ENCODE measurements at regions not wholly inside any gene's neighbourhood (a gene's known extent, or its start where the extent isn't known, plus 50 kb on each side); places are given as distances from the start of the nearest gene placed in this dataset.

- Histone ChIP-seq H3K9me3 (no peaks in the 10 kb centered on the region), H3K36me3 (replicated peaks) (no peaks in the 10 kb centered on the region), H3K4me1 (no peaks in the 10 kb centered on the region), H3K4me3 (no peak overlapping the region), H3K27me3 (ENCODE audit: low read depth) (no peaks in the 10 kb centered on the region)
- no peak for DNase-seq (ENCODE audit: low spot score in 2 of 2)
- in situ Hi-C loops (cut with MboI; ENCODE audit: low sequenced_read_pairs): no loop called here
These were observed 200.3 kb upstream of the GALNTL6 start for GRCh38 chr4:171612907-171613306.

GRCh38 chr4:171602638-171603355 is 210.4 kb upstream of the GALNTL6 start:
- in situ Hi-C loops (cut with MboI; ENCODE audit: low sequenced_read_pairs): no loop called here
- H3K4me3 ChIP-seq: no peak overlapping the region
- no peaks in the 10 kb centered on the region for H3K36me3 ChIP-seq (replicated peaks)
- H3K27me3 ChIP-seq (ENCODE audit: low read depth): no peaks in the 10 kb centered on the region
- no peak for DNase-seq (ENCODE audit: low spot score in 2 of 2)
- no peaks in the 10 kb centered on the region for H3K9me3 ChIP-seq
- H3K4me1 ChIP-seq: no peaks in the 10 kb centered on the region

- in situ Hi-C loops (cut with MboI; ENCODE audit: low sequenced_read_pairs): no loop called here
- H3K36me3 ChIP-seq (replicated peaks): no peaks in the 10 kb centered on the region
- H3K9me3 ChIP-seq: no peaks in the 10 kb centered on the region
- H3K27me3 ChIP-seq (ENCODE audit: low read depth): no peaks in the 10 kb centered on the region
- no peak for DNase-seq (ENCODE audit: low spot score in 2 of 2)
- H3K4me1 ChIP-seq: no peaks in the 10 kb centered on the region
- no peak overlapping the region for H3K4me3 ChIP-seq
These were observed 212.1 kb upstream of the GALNTL6 start for GRCh38 chr4:171601091-171601490.

GRCh38 chr4:171599628-171600027 is 213.6 kb upstream of the GALNTL6 start:
- in situ Hi-C loops (cut with MboI; ENCODE audit: low sequenced_read_pairs): no loop called here
- no peaks in the 10 kb centered on the region for H3K36me3 ChIP-seq (replicated peaks)
- DNase-seq (ENCODE audit: low spot score in 2 of 2): no peak
- H3K9me3 ChIP-seq: no peaks in the 10 kb centered on the region
- no peaks in the 10 kb centered on the region for H3K27me3 ChIP-seq (ENCODE audit: low read depth)
- no peaks in the 10 kb centered on the region for H3K4me1 ChIP-seq
- no peak overlapping the region for H3K4me3 ChIP-seq

- H3K4me1 ChIP-seq: no peaks in the 10 kb centered on the region
- in situ Hi-C loops (cut with MboI; ENCODE audit: low sequenced_read_pairs): no loop called here
- DNase-seq (ENCODE audit: low spot score in 2 of 2): no peak
- no peaks in the 10 kb centered on the region for H3K9me3 ChIP-seq
- H3K4me3 ChIP-seq: no peak overlapping the region
- no peaks in the 10 kb centered on the region for H3K27me3 ChIP-seq (ENCODE audit: low read depth)
- H3K36me3 ChIP-seq (replicated peaks): no peaks in the 10 kb centered on the region
These were observed 218.9 kb upstream of the GALNTL6 start for GRCh38 chr4:171594293-171594692.

- DNase-seq (ENCODE audit: low spot score in 2 of 2): no peak
- H3K36me3 ChIP-seq (replicated peaks): no peaks in the 10 kb centered on the region
- H3K4me1 ChIP-seq: no peaks in the 10 kb centered on the region
- no peaks in the 10 kb centered on the region for H3K9me3 ChIP-seq
- no peak overlapping the region for H3K4me3 ChIP-seq
- no peaks in the 10 kb centered on the region for H3K27me3 ChIP-seq (ENCODE audit: low read depth)
- in situ Hi-C loops (cut with MboI; ENCODE audit: low sequenced_read_pairs): no loop called here
These were observed 222.5 kb upstream of the GALNTL6 start for GRCh38 chr4:171590716-171591115.

- no peaks in the 10 kb centered on the region for H3K9me3 ChIP-seq
- no peak overlapping the region for H3K4me3 ChIP-seq
- no peaks in the 10 kb centered on the region for H3K27me3 ChIP-seq (ENCODE audit: low read depth)
- DNase-seq (ENCODE audit: low spot score in 2 of 2): no peak
- H3K4me1 ChIP-seq: no peaks in the 10 kb centered on the region
- in situ Hi-C loops (cut with MboI; ENCODE audit: low sequenced_read_pairs): no loop called here
- H3K36me3 ChIP-seq (replicated peaks): no peaks in the 10 kb centered on the region
These were observed 224.4 kb upstream of the GALNTL6 start for GRCh38 chr4:171588764-171589163.

- in situ Hi-C loops (cut with MboI; ENCODE audit: low sequenced_read_pairs): no loop called here
- H3K36me3 ChIP-seq (replicated peaks): no peaks in the 10 kb centered on the region
- H3K27me3 ChIP-seq (ENCODE audit: low read depth): no peaks in the 10 kb centered on the region
- DNase-seq (ENCODE audit: low spot score in 2 of 2): no peak
- no peak overlapping the region for H3K4me3 ChIP-seq
- no peaks in the 10 kb centered on the region for H3K4me1 ChIP-seq
- H3K9me3 ChIP-seq: no peaks in the 10 kb centered on the region
These were observed 225.1 kb upstream of the GALNTL6 start for GRCh38 chr4:171588051-171588545.

- Histone ChIP-seq H3K4me3 (no peak overlapping the region), H3K36me3 (replicated peaks) (no peaks in the 10 kb centered on the region), H3K4me1 (no peaks in the 10 kb centered on the region), H3K9me3 (no peaks in the 10 kb centered on the region), H3K27me3 (ENCODE audit: low read depth) (no peaks in the 10 kb centered on the region)
- in situ Hi-C loops (cut with MboI; ENCODE audit: low sequenced_read_pairs): no loop called here
- DNase-seq (ENCODE audit: low spot score in 2 of 2): no peak
These were observed 229.4 kb upstream of the GALNTL6 start for GRCh38 chr4:171583790-171584189.

- Histone ChIP-seq H3K27me3 (ENCODE audit: low read depth) (no peaks in the 10 kb centered on the region), H3K9me3 (no peaks in the 10 kb centered on the region), H3K36me3 (replicated peaks) (no peaks in the 10 kb centered on the region), H3K4me3 (no peak overlapping the region), H3K4me1 (no peaks in the 10 kb centered on the region)
- no peak for DNase-seq (ENCODE audit: low spot score in 2 of 2)
- in situ Hi-C loops (cut with MboI; ENCODE audit: low sequenced_read_pairs): no loop called here
These were observed 230.1 kb upstream of the GALNTL6 start for GRCh38 chr4:171582961-171583581.

GRCh38 chr4:171573181-171573580 is 240.0 kb upstream of the GALNTL6 start:
- no peak for DNase-seq (ENCODE audit: low spot score in 2 of 2)
- no peak overlapping the region for H3K4me3 ChIP-seq
- H3K4me1 ChIP-seq: no peaks in the 10 kb centered on the region
- in situ Hi-C loops (cut with MboI; ENCODE audit: low sequenced_read_pairs): no loop called here
- no peaks in the 10 kb centered on the region for H3K27me3 ChIP-seq (ENCODE audit: low read depth)
- no peaks in the 10 kb centered on the region for H3K9me3 ChIP-seq
- no peaks in the 10 kb centered on the region for H3K36me3 ChIP-seq (replicated peaks)

GRCh38 chr4:171565130-171565788 is 247.9 kb upstream of the GALNTL6 start:
- no peak overlapping the region for H3K4me3 ChIP-seq
- no peaks in the 10 kb centered on the region for H3K9me3 ChIP-seq
- no peaks in the 10 kb centered on the region for H3K36me3 ChIP-seq (replicated peaks)
- no peak for DNase-seq (ENCODE audit: low spot score in 2 of 2)
- in situ Hi-C loops (cut with MboI; ENCODE audit: low sequenced_read_pairs): no loop called here
- no peaks in the 10 kb centered on the region for H3K4me1 ChIP-seq
- H3K27me3 ChIP-seq (ENCODE audit: low read depth): no peaks in the 10 kb centered on the region

- H3K27me3 ChIP-seq (ENCODE audit: low read depth): no peaks in the 10 kb centered on the region
- H3K9me3 ChIP-seq: no peaks in the 10 kb centered on the region
- H3K4me1 ChIP-seq: no peaks in the 10 kb centered on the region
- no peak for DNase-seq (ENCODE audit: low spot score in 2 of 2)
- in situ Hi-C loops (cut with MboI; ENCODE audit: low sequenced_read_pairs): no loop called here
- no peaks in the 10 kb centered on the region for H3K36me3 ChIP-seq (replicated peaks)
- no peak overlapping the region for H3K4me3 ChIP-seq
These were observed 251.8 kb upstream of the GALNTL6 start for GRCh38 chr4:171561419-171561818.

- Histone ChIP-seq H3K9me3 (no peaks in the 10 kb centered on the region), H3K36me3 (replicated peaks) (no peaks in the 10 kb centered on the region), H3K4me1 (no peaks in the 10 kb centered on the region), H3K4me3 (no peak overlapping the region), H3K27me3 (ENCODE audit: low read depth) (no peaks in the 10 kb centered on the region)
- no peak for DNase-seq (ENCODE audit: low spot score in 2 of 2)
- in situ Hi-C loops (cut with MboI; ENCODE audit: low sequenced_read_pairs): no loop called here
These were observed 259.2 kb upstream of the GALNTL6 start for GRCh38 chr4:171553961-171554360.
